GM23338 (cell line): ENCODE measurements at regions not wholly inside any gene's neighbourhood (a gene's known extent, or its start where the extent isn't known, plus 50 kb on each side); places are given as distances from the start of the nearest gene placed in this dataset.

ENCODE experiments used
- CREB1 ChIP-seq: fragments of 250-450 bp; sonication (Bioruptor Pico); IDR thresholded peaks from 2 replicates; pipeline ENCODE4 v1.5.0; 2020; ENCODE audit warnings: low read depth, mild to moderate bottlenecking, moderate library complexity
- EZH2 ChIP-seq: fragments of 200-600 bp; sonication (generic); IDR thresholded peaks from one replicate; pipeline ENCODE4 v1.8.0; 2017; ENCODE audit warnings: antibody characterized with exemption, mild to moderate bottlenecking, low read depth; ENCODE audit not compliant: unreplicated experiment
- EZH2phosphoT487 ChIP-seq: fragments of 200-600 bp; sonication (generic); IDR thresholded peaks from one replicate; pipeline ENCODE4 v1.8.1; 2018; ENCODE audit warnings: antibody characterized with exemption; ENCODE audit not compliant: unreplicated experiment
- JUNB ChIP-seq: IDR thresholded peaks from one replicate; pipeline ENCODE4 v1.6.1; 2016; ENCODE audit warnings: antibody characterized with exemption; ENCODE audit not compliant: unreplicated experiment
- NANOG ChIP-seq: IDR thresholded peaks from 2 replicates; pipeline ENCODE4 v1.6.1; 2016; ENCODE audit warnings: antibody characterized with exemption, borderline replicate concordance
- POLR2AphosphoS5 ChIP-seq: IDR thresholded peaks from 2 replicates; pipeline ENCODE4 v1.6.1; 2016; ENCODE audit warnings: antibody characterized with exemption, low read depth
- STAT1 ChIP-seq: IDR thresholded peaks from one replicate; pipeline ENCODE4 v1.6.1; 2016; ENCODE audit warnings: antibody characterized with exemption; ENCODE audit not compliant: unreplicated experiment
- ZNF114 ChIP-seq: fragments of 250-450 bp; sonication (Bioruptor Pico); IDR thresholded peaks from 2 replicates; pipeline ENCODE4 v1.5.0; 2020; ENCODE audit warnings: mild to moderate bottlenecking, moderate library complexity
- ZNF331 ChIP-seq: fragments of 250-450 bp; sonication (Bioruptor Pico); IDR thresholded peaks from 2 replicates; pipeline ENCODE4 v1.5.0; 2020; ENCODE audit warnings: low read depth, mild to moderate bottlenecking, moderate library complexity
- TF ChIP-seq, protein P1 (sequence below), 2 experiments: fragments of 200-600 bp in 1 of 2; sonication (generic) in 1 of 2; conservative IDR thresholded peaks; 2 replicates each; pipeline versions ENCODE4 v1.5.1 to v1.6.1; 2016 to 2017; ENCODE audit warnings: antibody characterized with exemption in 2 of 2, low read depth in 2 of 2, mild to moderate bottlenecking in 2 of 2, moderate library complexity in 1 of 2
- TF ChIP-seq, protein P2 (sequence below): IDR thresholded peaks from 2 replicates; pipeline ENCODE4 v1.6.1; 2016; ENCODE audit warnings: antibody characterized with exemption
- TF ChIP-seq, protein P3 (sequence below): IDR thresholded peaks from one replicate; pipeline ENCODE4 v1.6.1; 2018; ENCODE audit warnings: antibody characterized with exemption; ENCODE audit not compliant: unreplicated experiment
- TF ChIP-seq, protein P4 (sequence below): fragments of 250-450 bp; sonication (Bioruptor Pico); IDR thresholded peaks from 2 replicates; pipeline ENCODE4 v1.5.0; 2020; ENCODE audit warnings: mild to moderate bottlenecking, moderate library complexity

DNA sequence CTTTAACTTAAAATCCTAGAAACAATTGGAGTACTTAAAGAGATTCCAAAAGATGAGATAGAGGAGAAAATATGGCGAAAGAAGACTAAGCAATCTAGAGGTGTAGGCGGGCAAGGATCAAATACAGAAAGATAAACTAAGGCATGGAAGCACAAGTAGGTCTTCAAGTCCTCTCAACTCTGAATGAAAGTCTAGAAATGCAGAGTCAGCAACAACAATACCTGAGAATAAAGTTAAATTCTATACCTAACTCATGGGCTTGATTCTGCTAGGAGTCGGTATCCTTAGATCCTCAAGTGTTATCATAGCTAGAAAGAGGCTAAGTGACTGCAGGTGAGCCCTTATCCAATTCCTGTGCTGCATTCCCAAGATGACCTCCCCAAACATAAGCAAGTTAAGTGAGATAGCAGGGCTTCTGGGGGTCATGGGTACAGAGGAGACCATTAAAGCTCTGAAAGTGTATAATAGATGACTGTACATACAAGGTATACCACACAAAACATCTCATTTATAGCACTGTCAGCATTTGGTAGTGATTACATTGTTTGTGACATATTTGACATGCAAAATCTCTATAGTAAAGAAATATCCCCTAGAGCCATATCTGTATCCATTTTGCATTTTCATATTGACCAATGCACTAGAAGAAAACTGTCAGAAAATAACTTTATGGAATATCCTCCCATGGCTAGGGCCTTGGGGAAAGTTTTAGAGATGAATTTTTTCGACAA lies 82.5 kb upstream of the ARID2 start:
- no peak for TF ChIP-seq EZH2
- TF ChIP-seq, protein P1, sequence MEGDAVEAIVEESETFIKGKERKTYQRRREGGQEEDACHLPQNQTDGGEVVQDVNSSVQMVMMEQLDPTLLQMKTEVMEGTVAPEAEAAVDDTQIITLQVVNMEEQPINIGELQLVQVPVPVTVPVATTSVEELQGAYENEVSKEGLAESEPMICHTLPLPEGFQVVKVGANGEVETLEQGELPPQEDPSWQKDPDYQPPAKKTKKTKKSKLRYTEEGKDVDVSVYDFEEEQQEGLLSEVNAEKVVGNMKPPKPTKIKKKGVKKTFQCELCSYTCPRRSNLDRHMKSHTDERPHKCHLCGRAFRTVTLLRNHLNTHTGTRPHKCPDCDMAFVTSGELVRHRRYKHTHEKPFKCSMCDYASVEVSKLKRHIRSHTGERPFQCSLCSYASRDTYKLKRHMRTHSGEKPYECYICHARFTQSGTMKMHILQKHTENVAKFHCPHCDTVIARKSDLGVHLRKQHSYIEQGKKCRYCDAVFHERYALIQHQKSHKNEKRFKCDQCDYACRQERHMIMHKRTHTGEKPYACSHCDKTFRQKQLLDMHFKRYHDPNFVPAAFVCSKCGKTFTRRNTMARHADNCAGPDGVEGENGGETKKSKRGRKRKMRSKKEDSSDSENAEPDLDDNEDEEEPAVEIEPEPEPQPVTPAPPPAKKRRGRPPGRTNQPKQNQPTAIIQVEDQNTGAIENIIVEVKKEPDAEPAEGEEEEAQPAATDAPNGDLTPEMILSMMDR (conservative IDR thresholded peaks at IDR 0.05; ENCODE audit: low read depth in 2 of 2): no peak
- no peak for TF ChIP-seq EZH2phosphoT487
- TF ChIP-seq, protein P2, sequence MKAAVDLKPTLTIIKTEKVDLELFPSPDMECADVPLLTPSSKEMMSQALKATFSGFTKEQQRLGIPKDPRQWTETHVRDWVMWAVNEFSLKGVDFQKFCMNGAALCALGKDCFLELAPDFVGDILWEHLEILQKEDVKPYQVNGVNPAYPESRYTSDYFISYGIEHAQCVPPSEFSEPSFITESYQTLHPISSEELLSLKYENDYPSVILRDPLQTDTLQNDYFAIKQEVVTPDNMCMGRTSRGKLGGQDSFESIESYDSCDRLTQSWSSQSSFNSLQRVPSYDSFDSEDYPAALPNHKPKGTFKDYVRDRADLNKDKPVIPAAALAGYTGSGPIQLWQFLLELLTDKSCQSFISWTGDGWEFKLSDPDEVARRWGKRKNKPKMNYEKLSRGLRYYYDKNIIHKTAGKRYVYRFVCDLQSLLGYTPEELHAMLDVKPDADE: no peak
- TF ChIP-seq POLR2AphosphoS5: no peak
- no peak for TF ChIP-seq CREB1 (CRISPR knock-in tag)
- no peak for TF ChIP-seq NANOG
- TF ChIP-seq, protein P3, sequence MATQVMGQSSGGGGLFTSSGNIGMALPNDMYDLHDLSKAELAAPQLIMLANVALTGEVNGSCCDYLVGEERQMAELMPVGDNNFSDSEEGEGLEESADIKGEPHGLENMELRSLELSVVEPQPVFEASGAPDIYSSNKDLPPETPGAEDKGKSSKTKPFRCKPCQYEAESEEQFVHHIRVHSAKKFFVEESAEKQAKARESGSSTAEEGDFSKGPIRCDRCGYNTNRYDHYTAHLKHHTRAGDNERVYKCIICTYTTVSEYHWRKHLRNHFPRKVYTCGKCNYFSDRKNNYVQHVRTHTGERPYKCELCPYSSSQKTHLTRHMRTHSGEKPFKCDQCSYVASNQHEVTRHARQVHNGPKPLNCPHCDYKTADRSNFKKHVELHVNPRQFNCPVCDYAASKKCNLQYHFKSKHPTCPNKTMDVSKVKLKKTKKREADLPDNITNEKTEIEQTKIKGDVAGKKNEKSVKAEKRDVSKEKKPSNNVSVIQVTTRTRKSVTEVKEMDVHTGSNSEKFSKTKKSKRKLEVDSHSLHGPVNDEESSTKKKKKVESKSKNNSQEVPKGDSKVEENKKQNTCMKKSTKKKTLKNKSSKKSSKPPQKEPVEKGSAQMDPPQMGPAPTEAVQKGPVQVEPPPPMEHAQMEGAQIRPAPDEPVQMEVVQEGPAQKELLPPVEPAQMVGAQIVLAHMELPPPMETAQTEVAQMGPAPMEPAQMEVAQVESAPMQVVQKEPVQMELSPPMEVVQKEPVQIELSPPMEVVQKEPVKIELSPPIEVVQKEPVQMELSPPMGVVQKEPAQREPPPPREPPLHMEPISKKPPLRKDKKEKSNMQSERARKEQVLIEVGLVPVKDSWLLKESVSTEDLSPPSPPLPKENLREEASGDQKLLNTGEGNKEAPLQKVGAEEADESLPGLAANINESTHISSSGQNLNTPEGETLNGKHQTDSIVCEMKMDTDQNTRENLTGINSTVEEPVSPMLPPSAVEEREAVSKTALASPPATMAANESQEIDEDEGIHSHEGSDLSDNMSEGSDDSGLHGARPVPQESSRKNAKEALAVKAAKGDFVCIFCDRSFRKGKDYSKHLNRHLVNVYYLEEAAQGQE: no peak
- no peak for TF ChIP-seq JUNB
- no peak for TF ChIP-seq ZNF331 (CRISPR knock-in tag)
- TF ChIP-seq ZNF114: no peak
- TF ChIP-seq, protein P4, sequence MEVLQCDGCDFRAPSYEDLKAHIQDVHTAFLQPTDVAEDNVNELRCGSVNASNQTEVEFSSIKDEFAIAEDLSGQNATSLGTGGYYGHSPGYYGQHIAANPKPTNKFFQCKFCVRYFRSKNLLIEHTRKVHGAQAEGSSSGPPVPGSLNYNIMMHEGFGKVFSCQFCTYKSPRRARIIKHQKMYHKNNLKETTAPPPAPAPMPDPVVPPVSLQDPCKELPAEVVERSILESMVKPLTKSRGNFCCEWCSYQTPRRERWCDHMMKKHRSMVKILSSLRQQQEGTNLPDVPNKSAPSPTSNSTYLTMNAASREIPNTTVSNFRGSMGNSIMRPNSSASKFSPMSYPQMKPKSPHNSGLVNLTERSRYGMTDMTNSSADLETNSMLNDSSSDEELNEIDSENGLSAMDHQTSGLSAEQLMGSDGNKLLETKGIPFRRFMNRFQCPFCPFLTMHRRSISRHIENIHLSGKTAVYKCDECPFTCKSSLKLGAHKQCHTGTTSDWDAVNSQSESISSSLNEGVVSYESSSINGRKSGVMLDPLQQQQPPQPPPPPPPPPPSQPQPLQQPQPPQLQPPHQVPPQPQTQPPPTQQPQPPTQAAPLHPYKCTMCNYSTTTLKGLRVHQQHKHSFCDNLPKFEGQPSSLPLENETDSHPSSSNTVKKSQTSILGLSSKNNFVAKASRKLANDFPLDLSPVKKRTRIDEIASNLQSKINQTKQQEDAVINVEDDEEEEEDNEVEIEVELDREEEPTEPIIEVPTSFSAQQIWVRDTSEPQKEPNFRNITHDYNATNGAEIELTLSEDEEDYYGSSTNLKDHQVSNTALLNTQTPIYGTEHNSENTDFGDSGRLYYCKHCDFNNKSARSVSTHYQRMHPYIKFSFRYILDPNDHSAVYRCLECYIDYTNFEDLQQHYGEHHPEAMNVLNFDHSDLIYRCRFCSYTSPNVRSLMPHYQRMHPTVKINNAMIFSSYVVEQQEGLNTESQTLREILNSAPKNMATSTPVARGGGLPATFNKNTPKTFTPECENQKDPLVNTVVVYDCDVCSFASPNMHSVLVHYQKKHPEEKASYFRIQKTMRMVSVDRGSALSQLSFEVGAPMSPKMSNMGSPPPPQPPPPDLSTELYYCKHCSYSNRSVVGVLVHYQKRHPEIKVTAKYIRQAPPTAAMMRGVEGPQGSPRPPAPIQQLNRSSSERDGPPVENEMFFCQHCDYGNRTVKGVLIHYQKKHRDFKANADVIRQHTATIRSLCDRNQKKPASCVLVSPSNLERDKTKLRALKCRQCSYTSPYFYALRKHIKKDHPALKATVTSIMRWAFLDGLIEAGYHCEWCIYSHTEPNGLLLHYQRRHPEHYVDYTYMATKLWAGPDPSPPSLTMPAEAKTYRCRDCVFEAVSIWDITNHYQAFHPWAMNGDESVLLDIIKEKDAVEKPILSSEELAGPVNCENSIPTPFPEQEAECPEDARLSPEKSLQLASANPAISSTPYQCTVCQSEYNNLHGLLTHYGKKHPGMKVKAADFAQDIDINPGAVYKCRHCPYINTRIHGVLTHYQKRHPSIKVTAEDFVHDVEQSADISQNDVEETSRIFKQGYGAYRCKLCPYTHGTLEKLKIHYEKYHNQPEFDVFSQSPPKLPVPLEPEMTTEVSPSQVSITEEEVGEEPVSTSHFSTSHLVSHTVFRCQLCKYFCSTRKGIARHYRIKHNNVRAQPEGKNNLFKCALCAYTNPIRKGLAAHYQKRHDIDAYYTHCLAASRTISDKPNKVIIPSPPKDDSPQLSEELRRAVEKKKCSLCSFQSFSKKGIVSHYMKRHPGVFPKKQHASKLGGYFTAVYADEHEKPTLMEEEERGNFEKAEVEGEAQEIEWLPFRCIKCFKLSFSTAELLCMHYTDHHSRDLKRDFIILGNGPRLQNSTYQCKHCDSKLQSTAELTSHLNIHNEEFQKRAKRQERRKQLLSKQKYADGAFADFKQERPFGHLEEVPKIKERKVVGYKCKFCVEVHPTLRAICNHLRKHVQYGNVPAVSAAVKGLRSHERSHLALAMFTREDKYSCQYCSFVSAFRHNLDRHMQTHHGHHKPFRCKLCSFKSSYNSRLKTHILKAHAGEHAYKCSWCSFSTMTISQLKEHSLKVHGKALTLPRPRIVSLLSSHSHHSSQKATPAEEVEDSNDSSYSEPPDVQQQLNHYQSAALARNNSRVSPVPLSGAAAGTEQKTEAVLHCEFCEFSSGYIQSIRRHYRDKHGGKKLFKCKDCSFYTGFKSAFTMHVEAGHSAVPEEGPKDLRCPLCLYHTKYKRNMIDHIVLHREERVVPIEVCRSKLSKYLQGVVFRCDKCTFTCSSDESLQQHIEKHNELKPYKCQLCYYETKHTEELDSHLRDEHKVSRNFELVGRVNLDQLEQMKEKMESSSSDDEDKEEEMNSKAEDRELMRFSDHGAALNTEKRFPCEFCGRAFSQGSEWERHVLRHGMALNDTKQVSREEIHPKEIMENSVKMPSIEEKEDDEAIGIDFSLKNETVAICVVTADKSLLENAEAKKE (CRISPR knock-in tag): no peak
- no peak for TF ChIP-seq STAT1
